ENCODE measurements at regions not wholly inside any gene's neighbourhood (a gene's known extent, or its start where the extent isn't known, plus 50 kb on each side); places are given as distances from the start of the nearest gene placed in this dataset.

DNA sequence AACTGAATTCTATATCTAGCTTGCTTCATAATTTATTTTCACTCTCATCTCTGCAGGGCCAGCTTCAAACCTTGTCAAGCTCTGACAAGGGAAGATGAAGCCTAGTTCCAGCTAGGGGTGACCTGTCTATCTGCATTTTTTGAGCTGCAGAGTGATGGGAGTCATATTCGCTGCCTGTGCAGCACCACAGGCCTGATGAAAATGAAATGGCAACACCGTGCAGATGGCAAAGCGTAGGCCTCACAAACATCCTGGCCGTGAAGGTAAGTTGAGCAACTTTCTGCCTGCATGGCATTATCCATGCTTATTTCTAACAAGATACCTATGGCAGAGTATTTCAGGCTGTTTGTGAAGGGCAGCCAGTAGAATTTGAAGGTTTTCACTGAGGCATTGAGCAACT lies 86.4 kb upstream of the C1QTNF9B start:
- H3K4me3 Mint-ChIP-seq, result no peak overlapping the region
- no peak for DNase-seq (ENCODE audit: low spot score in 2 of 2, unreplicated experiment in 2 of 2)

DNA sequence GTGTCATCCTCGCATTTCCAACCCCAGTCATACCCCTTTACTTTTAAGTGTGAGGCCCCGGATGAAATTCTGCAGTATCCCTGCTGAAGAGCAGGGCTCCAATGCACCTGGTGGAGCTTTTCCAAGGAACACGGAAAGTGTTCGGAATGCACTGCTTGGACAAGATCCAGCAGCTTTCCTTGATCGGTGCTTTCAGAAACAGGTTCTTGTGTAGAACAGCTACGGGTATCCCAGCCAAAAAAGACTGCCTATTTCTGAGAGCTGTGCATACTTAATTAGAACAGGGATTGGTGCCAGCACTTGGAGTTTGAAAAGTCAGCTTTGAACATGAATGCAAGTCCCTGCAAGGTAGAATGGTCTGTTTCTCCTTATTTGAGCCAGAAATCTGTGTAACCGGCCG lies 87.2 kb upstream of the C1QTNF9B start:
- H3K36me3 Mint-ChIP-seq, result no peaks in the 10 kb centered on the region
- H3K27me3 Mint-ChIP-seq (ENCODE audit: low read depth), result peaks cover 2% of the 10 kb centered on the region
- H3K4me1 Mint-ChIP-seq, result peaks cover 50% of the 10 kb centered on the region
- no peak overlapping the region for H3K4me3 Mint-ChIP-seq
- TF ChIP-seq, protein P1, sequence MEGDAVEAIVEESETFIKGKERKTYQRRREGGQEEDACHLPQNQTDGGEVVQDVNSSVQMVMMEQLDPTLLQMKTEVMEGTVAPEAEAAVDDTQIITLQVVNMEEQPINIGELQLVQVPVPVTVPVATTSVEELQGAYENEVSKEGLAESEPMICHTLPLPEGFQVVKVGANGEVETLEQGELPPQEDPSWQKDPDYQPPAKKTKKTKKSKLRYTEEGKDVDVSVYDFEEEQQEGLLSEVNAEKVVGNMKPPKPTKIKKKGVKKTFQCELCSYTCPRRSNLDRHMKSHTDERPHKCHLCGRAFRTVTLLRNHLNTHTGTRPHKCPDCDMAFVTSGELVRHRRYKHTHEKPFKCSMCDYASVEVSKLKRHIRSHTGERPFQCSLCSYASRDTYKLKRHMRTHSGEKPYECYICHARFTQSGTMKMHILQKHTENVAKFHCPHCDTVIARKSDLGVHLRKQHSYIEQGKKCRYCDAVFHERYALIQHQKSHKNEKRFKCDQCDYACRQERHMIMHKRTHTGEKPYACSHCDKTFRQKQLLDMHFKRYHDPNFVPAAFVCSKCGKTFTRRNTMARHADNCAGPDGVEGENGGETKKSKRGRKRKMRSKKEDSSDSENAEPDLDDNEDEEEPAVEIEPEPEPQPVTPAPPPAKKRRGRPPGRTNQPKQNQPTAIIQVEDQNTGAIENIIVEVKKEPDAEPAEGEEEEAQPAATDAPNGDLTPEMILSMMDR (IDR thresholded peaks at IDR 0.05; ENCODE audit: unreplicated experiment), result no peak
- no peaks in the 10 kb centered on the region for H3K9me3 Mint-ChIP-seq
- no peak for DNase-seq (ENCODE audit: low spot score in 2 of 2, unreplicated experiment in 2 of 2)
- H3K27ac Mint-ChIP-seq, result no peak overlapping the region

More for the DNA sequence above, 86.4 kb upstream of the C1QTNF9B start:
- Mint-ChIP-seq H3K27me3 (ENCODE audit: low read depth) (peaks cover 2% of the 10 kb centered on the region), H3K27ac (no peak overlapping the region), H3K4me1 (peaks cover 47% of the 10 kb centered on the region), H3K9me3 (no peaks in the 10 kb centered on the region), H3K36me3 (no peaks in the 10 kb centered on the region)
- TF ChIP-seq, protein P1 (IDR thresholded peaks at IDR 0.05; ENCODE audit: unreplicated experiment), result no peak

DNA sequence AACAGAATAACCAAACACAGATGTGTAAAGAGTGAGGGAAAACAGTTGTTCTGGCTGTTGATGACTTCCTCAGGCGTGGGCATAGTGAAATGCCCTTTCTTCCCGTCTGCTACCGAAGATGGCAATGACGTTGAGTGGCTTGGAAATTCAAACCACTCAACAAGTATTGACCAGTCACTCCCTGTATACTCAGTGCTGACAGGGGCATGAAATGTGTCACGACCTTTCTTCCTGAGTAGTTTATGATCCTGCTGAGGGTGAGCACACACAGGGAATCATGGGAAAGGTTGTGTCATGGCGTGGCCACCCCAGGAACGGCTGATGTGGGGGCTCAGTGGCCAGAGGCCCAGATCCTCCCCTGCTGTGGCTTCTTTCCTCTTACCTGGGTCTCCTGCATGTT lies 87.8 kb upstream of the C1QTNF9B start:
- H3K27me3 Mint-ChIP-seq (ENCODE audit: low read depth), result no peaks in the 10 kb centered on the region
- no peaks in the 10 kb centered on the region for H3K9me3 Mint-ChIP-seq
- H3K4me3 Mint-ChIP-seq, result no peak overlapping the region
- H3K4me1 Mint-ChIP-seq, result peaks cover 49% of the 10 kb centered on the region
- H3K27ac Mint-ChIP-seq, result no peak overlapping the region
- TF ChIP-seq, protein P1 (IDR thresholded peaks at IDR 0.05; ENCODE audit: unreplicated experiment), result no peak
- no peak for DNase-seq (ENCODE audit: low spot score in 2 of 2, unreplicated experiment in 2 of 2)
- no peaks in the 10 kb centered on the region for H3K36me3 Mint-ChIP-seq

DNA sequence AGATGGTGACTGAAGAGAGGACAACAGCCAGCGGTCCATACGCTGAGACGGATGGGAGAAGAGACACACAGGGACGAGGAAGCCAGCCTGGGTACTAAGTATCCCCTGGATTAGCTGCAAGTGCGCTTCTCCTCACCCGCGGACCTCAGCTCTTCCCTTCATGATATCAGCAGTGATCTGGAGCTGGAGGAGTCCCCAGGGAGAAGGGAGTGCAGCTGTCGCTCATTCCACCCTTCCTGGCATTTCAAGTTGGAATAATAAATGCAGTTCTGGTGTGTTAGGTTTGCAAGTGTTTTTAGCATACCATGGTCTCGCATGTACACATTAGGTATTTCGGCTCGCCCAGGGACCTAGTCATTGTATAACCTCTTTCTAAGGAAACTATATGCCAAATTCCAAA lies 88.5 kb upstream of the C1QTNF9B start:
- H3K27ac Mint-ChIP-seq, result no peak overlapping the region
- TF ChIP-seq, protein P1 (IDR thresholded peaks at IDR 0.05; ENCODE audit: unreplicated experiment), result no peak
- H3K36me3 Mint-ChIP-seq, result no peaks in the 10 kb centered on the region
- DNase-seq (ENCODE audit: low spot score in 2 of 2, unreplicated experiment in 2 of 2), result no peak
- H3K9me3 Mint-ChIP-seq, result no peaks in the 10 kb centered on the region
- peaks cover 53% of the 10 kb centered on the region for H3K4me1 Mint-ChIP-seq
- no peaks in the 10 kb centered on the region for H3K27me3 Mint-ChIP-seq (ENCODE audit: low read depth)
- no peak overlapping the region for H3K4me3 Mint-ChIP-seq

DNA sequence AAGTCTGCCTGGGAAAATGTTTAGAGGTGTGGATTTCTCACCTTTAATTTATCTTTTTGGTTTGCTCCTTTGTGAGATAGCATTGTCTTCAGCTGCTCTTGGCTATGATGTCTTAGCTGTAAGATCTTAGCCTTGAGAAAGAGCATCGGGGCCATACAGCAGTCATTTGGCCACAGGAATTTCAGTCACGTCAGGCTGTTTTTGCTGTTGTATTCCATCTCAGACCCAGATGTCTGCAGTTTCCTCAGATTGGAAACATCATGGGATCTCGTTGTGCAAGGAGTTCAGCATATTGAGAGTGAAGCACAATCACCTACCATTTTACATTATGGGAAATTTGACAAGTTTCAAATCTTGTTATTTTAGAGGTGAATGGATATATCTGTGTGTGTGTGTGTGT lies 89.3 kb upstream of the C1QTNF9B start:
- Mint-ChIP-seq H3K9me3 (no peaks in the 10 kb centered on the region), H3K4me3 (no peak overlapping the region), H3K27me3 (ENCODE audit: low read depth) (no peaks in the 10 kb centered on the region), H3K36me3 (no peaks in the 10 kb centered on the region), H3K4me1 (peaks cover 53% of the 10 kb centered on the region), H3K27ac (peak overlapping the region; percentile 6)
- TF ChIP-seq, protein P1 (IDR thresholded peaks at IDR 0.05; ENCODE audit: unreplicated experiment), result no peak
- DNase-seq (ENCODE audit: low spot score in 2 of 2, unreplicated experiment in 2 of 2), result no peak

DNA sequence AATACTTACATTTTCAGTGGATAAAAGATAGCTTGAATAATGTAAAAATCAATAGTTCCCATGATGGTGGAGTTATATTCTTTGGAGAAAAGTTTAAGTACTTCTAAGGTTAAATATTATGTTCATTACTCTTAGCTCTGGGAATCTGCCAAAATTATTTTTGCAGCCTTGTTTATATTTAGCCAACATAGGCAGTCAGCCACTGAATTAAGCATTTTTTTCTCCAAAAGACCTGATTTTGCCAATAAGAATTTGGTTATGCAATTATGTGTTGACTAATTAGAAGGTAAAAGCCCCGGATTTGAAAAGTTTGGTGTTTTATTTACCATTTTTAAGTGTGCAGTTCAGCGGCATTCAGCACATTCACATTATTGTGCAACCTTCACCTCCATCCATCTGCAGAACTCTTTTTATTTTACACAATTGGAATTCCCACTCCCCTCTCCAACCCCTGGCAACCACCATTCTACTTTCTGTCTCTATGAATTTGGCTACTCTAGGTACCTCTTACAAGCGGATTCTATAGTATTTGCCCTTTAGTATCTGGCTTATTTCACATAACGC lies 90.1 kb upstream of the C1QTNF9B start:
- Mint-ChIP-seq H3K9me3 (no peaks in the 10 kb centered on the region), H3K27ac (peak overlapping the region; percentile 21), H3K4me3 (no peak overlapping the region), H3K27me3 (ENCODE audit: low read depth) (no peaks in the 10 kb centered on the region), H3K36me3 (no peaks in the 10 kb centered on the region), H3K4me1 (peaks cover 53% of the 10 kb centered on the region)
- DNase-seq (ENCODE audit: low spot score in 2 of 2, unreplicated experiment in 2 of 2), result no peak
- TF ChIP-seq, protein P1 (IDR thresholded peaks at IDR 0.05; ENCODE audit: unreplicated experiment), result no peak
